ENCODE measurements at regions not wholly inside any gene's neighbourhood (a gene's known extent, or its start where the extent isn't known, plus 50 kb on each side); places are given as distances from the start of the nearest gene placed in this dataset.

GRCh38 chr5:81914696-81915095 is 57.1 kb upstream of the ATG10 start:
- no peaks in the 10 kb centered on the region for H3K9me3 Mint-ChIP-seq
- H3K36me3 Mint-ChIP-seq (ENCODE audit: low read depth), result no peaks in the 10 kb centered on the region
- no peaks in the 10 kb centered on the region for H3K27me3 Mint-ChIP-seq
- ATAC-seq (replicated peaks), result no peak
- H3K4me1 Mint-ChIP-seq, result no peaks in the 10 kb centered on the region
- no peak overlapping the region for H3K27ac Mint-ChIP-seq
- no peak overlapping the region for H3K4me3 Mint-ChIP-seq

GRCh38 chr5:81912933-81913332 is 58.9 kb upstream of the ATG10 start:
- Mint-ChIP-seq H3K9me3 (no peaks in the 10 kb centered on the region), H3K27me3 (no peaks in the 10 kb centered on the region), H3K4me1 (no peaks in the 10 kb centered on the region), H3K27ac (no peak overlapping the region), H3K4me3 (no peak overlapping the region), H3K36me3 (ENCODE audit: low read depth) (no peaks in the 10 kb centered on the region)
- no peak for ATAC-seq (replicated peaks)

DNA sequence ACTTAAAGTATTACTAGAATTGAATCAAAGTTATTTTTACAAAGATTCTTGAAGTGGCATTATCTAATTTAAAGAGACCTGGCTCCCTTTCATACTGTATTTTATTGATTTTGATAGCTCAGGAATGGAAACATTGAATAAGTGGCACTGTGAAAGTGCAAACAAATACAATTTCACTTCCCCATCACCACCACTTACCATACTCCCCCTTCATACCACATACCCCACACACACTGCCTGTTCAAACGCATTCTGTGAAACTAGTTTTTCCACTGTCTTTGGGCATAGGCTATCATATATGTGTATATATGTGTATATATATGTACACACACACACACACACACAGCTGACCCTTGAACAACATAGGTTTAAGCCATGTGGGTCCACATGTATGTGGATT is 62.1 kb upstream of the ATG10 start:
- no peaks in the 10 kb centered on the region for H3K9me3 Mint-ChIP-seq
- no peaks in the 10 kb centered on the region for H3K27me3 Mint-ChIP-seq
- ATAC-seq (replicated peaks), result no peak
- H3K4me1 Mint-ChIP-seq, result no peaks in the 10 kb centered on the region
- H3K27ac Mint-ChIP-seq, result no peak overlapping the region
- no peaks in the 10 kb centered on the region for H3K36me3 Mint-ChIP-seq (ENCODE audit: low read depth)
- no peak overlapping the region for H3K4me3 Mint-ChIP-seq

DNA sequence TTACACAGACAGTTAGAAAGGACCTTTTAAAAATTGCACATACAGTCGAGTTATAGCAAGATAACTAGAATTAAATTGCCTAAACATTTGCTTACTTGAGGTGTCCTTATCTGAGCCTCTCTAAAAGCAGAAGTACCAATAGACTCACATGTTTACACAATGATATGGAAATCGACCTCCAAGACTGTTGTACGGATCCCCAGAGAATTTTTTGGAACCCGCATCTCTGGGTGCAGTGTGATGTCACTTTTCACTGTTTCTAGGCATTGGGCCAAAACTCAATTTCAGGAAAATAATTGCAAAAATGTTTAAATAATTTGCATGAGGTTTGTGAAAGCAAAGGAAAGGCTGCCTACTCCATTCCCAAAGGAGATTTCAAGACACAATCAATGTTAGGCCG is 63.1 kb upstream of the ATG10 start:
- no peak overlapping the region for H3K4me3 Mint-ChIP-seq
- no peaks in the 10 kb centered on the region for H3K9me3 Mint-ChIP-seq
- no peak for ATAC-seq (replicated peaks)
- no peaks in the 10 kb centered on the region for H3K4me1 Mint-ChIP-seq
- no peak overlapping the region for H3K27ac Mint-ChIP-seq
- no peaks in the 10 kb centered on the region for H3K27me3 Mint-ChIP-seq
- no peaks in the 10 kb centered on the region for H3K36me3 Mint-ChIP-seq (ENCODE audit: low read depth)

GRCh38 chr5:81908044-81908443 is 63.8 kb upstream of the ATG10 start:
- Mint-ChIP-seq H3K27me3 (no peaks in the 10 kb centered on the region), H3K27ac (no peak overlapping the region), H3K36me3 (ENCODE audit: low read depth) (no peaks in the 10 kb centered on the region), H3K9me3 (no peaks in the 10 kb centered on the region), H3K4me1 (no peaks in the 10 kb centered on the region), H3K4me3 (no peak overlapping the region)
- no peak for ATAC-seq (replicated peaks)

GRCh38 chr5:81907012-81907635 is 64.7 kb upstream of the ATG10 start:
- Mint-ChIP-seq H3K9me3 (no peaks in the 10 kb centered on the region), H3K36me3 (ENCODE audit: low read depth) (no peaks in the 10 kb centered on the region), H3K27me3 (no peaks in the 10 kb centered on the region), H3K27ac (no peak overlapping the region), H3K4me1 (no peaks in the 10 kb centered on the region), H3K4me3 (no peak overlapping the region)
- no peak for ATAC-seq (replicated peaks)

DNA sequence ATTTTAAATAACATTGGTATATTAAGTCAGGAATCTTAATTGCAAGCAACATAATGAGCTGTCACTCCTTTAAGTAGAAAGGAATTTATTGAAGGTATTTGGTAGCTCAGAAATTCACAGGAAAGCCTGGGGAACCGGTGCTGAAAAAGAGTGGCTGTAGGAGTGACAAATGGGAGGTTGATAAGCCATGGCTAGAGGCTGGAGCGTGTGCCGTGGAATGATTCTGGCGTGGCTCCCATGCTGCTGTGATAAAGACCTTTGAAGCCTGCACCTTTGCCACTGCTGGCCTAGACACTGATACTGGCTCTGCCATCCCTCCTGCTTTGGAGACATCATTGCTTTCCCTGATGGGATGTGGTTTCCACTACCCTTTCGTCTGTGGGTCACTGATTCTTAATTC is 65.7 kb upstream of the ATG10 start:
- ATAC-seq (replicated peaks), result no peak
- Mint-ChIP-seq H3K27me3 (no peaks in the 10 kb centered on the region), H3K4me1 (no peaks in the 10 kb centered on the region), H3K9me3 (peaks cover 8% of the 10 kb centered on the region), H3K4me3 (no peak overlapping the region), H3K27ac (no peak overlapping the region), H3K36me3 (ENCODE audit: low read depth) (no peaks in the 10 kb centered on the region)

GRCh38 chr5:81904861-81905260 is 67.0 kb upstream of the ATG10 start:
- Mint-ChIP-seq H3K36me3 (ENCODE audit: low read depth) (no peaks in the 10 kb centered on the region), H3K9me3 (peaks cover 10% of the 10 kb centered on the region), H3K4me3 (no peak overlapping the region), H3K4me1 (no peaks in the 10 kb centered on the region), H3K27ac (no peak overlapping the region), H3K27me3 (no peaks in the 10 kb centered on the region)
- ATAC-seq (replicated peaks), result no peak

DNA sequence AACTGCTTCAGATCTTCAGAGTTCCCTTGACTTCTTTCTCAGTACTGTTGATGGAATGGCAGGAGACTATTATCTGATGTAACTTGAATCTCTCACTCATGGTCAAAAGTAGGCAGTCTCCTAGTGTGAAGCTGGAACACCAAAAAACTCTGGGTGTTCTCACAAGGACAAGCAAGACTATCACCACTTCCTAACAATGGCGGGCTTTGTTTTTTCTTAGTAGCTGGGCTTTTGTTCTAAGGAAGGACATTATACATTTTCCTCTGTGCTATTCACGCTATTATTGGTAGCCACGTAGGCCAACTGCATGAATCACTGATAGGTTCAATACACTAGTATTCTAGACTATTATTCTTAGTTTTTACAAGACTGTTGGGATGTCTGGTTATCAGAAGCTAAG is 67.7 kb upstream of the ATG10 start:
- ATAC-seq (replicated peaks), result no peak
- no peaks in the 10 kb centered on the region for H3K27me3 Mint-ChIP-seq
- H3K4me3 Mint-ChIP-seq, result no peak overlapping the region
- H3K4me1 Mint-ChIP-seq, result no peaks in the 10 kb centered on the region
- no peaks in the 10 kb centered on the region for H3K36me3 Mint-ChIP-seq (ENCODE audit: low read depth)
- H3K9me3 Mint-ChIP-seq, result peaks cover 12% of the 10 kb centered on the region
- H3K27ac Mint-ChIP-seq, result no peak overlapping the region

GRCh38 chr5:81901586-81901985 is 70.2 kb upstream of the ATG10 start:
- no peak for ATAC-seq (replicated peaks)
- no peaks in the 10 kb centered on the region for H3K4me1 Mint-ChIP-seq
- H3K27me3 Mint-ChIP-seq, result no peaks in the 10 kb centered on the region
- H3K27ac Mint-ChIP-seq, result no peak overlapping the region
- no peak overlapping the region for H3K4me3 Mint-ChIP-seq
- peaks cover 12% of the 10 kb centered on the region for H3K9me3 Mint-ChIP-seq
- no peaks in the 10 kb centered on the region for H3K36me3 Mint-ChIP-seq (ENCODE audit: low read depth)

DNA sequence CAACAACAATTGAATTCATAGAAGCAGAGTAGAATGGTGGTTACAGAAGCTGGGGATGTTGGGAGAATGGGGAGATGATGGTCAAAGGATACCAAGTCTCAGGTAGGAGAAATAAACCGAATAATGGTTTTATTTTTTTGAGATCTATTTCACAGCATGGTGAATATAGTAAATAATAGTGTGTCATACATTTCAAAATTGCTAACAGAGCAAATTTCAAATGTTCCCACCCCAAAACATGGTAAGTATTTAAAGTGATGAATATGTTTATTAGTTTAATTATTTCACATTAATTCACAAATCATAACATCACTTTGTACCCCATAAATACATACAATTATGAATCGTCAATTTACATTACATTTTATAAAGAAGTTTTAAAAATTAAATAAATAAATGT is 72.7 kb upstream of the ATG10 start:
- no peak for ATAC-seq (replicated peaks)
- H3K36me3 Mint-ChIP-seq (ENCODE audit: low read depth), result no peaks in the 10 kb centered on the region
- H3K9me3 Mint-ChIP-seq, result peaks cover 12% of the 10 kb centered on the region
- no peaks in the 10 kb centered on the region for H3K4me1 Mint-ChIP-seq
- no peak overlapping the region for H3K27ac Mint-ChIP-seq
- no peaks in the 10 kb centered on the region for H3K27me3 Mint-ChIP-seq
- H3K4me3 Mint-ChIP-seq, result no peak overlapping the region

- Mint-ChIP-seq H3K27me3 (no peaks in the 10 kb centered on the region), H3K27ac (no peak overlapping the region), H3K4me1 (no peaks in the 10 kb centered on the region), H3K4me3 (no peak overlapping the region), H3K36me3 (ENCODE audit: low read depth) (no peaks in the 10 kb centered on the region), H3K9me3 (peaks cover 12% of the 10 kb centered on the region)
- ATAC-seq (replicated peaks), result no peak
Measured at GRCh38 chr5:81898403-81898802, 73.4 kb upstream of the ATG10 start.

DNA sequence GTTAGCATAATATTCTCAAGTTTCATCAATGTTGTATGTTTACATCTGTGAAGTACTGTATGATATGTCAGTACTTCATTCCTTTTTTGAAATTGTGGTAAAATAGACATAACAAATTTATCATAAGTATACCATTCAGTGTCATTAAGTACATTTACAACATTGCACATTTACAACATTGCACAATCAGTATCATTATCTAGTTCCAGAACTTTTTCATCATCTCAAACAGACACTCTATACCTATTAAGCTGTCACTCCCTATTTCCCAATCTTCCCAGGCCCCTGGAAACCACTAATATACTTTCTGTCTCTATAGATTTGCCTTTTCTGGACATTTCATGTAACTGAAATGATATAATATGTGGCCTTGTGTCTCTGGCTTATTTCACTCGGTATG is 75.1 kb upstream of the ATG10 start:
- Mint-ChIP-seq H3K4me3 (no peak overlapping the region), H3K9me3 (peaks cover 10% of the 10 kb centered on the region), H3K27me3 (no peaks in the 10 kb centered on the region), H3K36me3 (ENCODE audit: low read depth) (no peaks in the 10 kb centered on the region), H3K4me1 (no peaks in the 10 kb centered on the region), H3K27ac (no peak overlapping the region)
- no peak for ATAC-seq (replicated peaks)

GRCh38 chr5:81895307-81895706 is 76.5 kb upstream of the ATG10 start:
- Mint-ChIP-seq H3K36me3 (ENCODE audit: low read depth) (no peaks in the 10 kb centered on the region), H3K27ac (no peak overlapping the region), H3K27me3 (no peaks in the 10 kb centered on the region), H3K9me3 (peaks cover 3% of the 10 kb centered on the region), H3K4me3 (no peak overlapping the region), H3K4me1 (no peaks in the 10 kb centered on the region)
- ATAC-seq (replicated peaks), result no peak

DNA sequence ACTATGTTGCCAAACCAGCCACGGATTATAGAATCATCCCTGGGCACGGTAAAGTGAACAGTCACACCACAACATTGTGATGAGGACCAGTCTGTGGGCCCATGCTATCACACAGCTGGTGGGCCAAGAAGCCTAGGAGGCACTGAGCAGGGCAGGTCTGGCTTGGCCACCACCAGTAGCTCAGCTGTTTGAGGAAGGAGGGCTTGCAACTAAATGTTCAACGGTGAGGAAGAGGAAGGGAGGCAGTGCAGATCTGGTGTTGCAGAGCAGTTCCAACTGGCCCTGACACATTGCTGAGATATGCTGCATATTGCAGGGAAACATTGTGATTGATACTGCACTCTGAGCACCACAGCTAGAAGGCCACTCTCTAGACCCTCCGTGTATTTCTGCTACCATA is 77.9 kb upstream of the ATG10 start:
- Mint-ChIP-seq H3K4me1 (no peaks in the 10 kb centered on the region), H3K27ac (no peak overlapping the region), H3K36me3 (ENCODE audit: low read depth) (no peaks in the 10 kb centered on the region), H3K27me3 (no peaks in the 10 kb centered on the region), H3K9me3 (no peaks in the 10 kb centered on the region), H3K4me3 (no peak overlapping the region)
- ATAC-seq (replicated peaks), result no peak

GRCh38 chr5:81884871-81885270 is 87.0 kb upstream of the ATG10 start:
- H3K9me3 Mint-ChIP-seq, result no peaks in the 10 kb centered on the region
- H3K27ac Mint-ChIP-seq, result no peak overlapping the region
- no peak overlapping the region for H3K4me3 Mint-ChIP-seq
- no peaks in the 10 kb centered on the region for H3K4me1 Mint-ChIP-seq
- no peaks in the 10 kb centered on the region for H3K27me3 Mint-ChIP-seq
- H3K36me3 Mint-ChIP-seq (ENCODE audit: low read depth), result no peaks in the 10 kb centered on the region
- no peak for ATAC-seq (replicated peaks)

Data from activated T-helper 17 cell treated with anti-CD3 and anti-CD28 coated beads, Interleukin-2, amount 50 U/mL, for 72 hours (primary cell).